GM12864 (cell line): ENCODE measurements at regions not wholly inside any gene's neighbourhood (a gene's known extent, or its start where the extent isn't known, plus 50 kb on each side); places are given as distances from the start of the nearest gene placed in this dataset.

Experiments
- DNase-seq: peaks from one replicate; pipeline ENCODE4 v3.0.0-alpha.2; 2011; ENCODE audit warnings: low read depth
- H3K4me3 ChIP-seq: 2 replicates; pipeline ENCODE4 v1.5.1; 2011; ENCODE audit warnings: mild to moderate bottlenecking, low read depth, low read length, control low read depth
- CTCF ChIP-seq: IDR thresholded peaks from 2 replicates; pipeline ENCODE4 v1.5.1; 2011; ENCODE audit warnings: low read depth, mild to moderate bottlenecking, moderate library complexity, low read length, control low read depth, inconsistent platforms; ENCODE audit errors: missing control alignments

DNA sequence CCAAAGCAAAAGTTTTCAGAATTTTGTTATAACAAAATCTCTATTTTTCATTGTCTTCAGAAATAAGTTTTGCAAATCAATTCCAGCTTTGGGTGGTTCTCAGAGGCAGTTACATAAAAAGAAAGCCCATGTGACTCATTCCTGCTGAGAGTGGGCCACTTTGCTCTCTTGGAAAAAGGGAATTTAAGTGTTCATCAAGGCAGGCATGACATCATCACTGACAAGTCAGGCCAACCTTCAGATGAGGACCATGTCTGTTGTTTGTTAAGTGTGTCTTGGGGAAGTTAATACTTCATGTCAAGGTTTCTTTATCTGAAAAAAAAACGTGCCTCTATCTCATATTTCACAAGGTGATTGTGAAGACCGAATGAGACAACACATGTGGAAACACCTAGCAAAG lies 519.8 kb upstream of the TMPO start:
- no peak for TF ChIP-seq CTCF
- no peak for DNase-seq
- H3K4me3 ChIP-seq: no peak overlapping the region

- H3K4me3 ChIP-seq: no peak overlapping the region
- DNase-seq: no peak
- TF ChIP-seq CTCF: no peak
These were observed 514.0 kb upstream of the TMPO start for GRCh38 chr12:98001430-98001829.

DNA sequence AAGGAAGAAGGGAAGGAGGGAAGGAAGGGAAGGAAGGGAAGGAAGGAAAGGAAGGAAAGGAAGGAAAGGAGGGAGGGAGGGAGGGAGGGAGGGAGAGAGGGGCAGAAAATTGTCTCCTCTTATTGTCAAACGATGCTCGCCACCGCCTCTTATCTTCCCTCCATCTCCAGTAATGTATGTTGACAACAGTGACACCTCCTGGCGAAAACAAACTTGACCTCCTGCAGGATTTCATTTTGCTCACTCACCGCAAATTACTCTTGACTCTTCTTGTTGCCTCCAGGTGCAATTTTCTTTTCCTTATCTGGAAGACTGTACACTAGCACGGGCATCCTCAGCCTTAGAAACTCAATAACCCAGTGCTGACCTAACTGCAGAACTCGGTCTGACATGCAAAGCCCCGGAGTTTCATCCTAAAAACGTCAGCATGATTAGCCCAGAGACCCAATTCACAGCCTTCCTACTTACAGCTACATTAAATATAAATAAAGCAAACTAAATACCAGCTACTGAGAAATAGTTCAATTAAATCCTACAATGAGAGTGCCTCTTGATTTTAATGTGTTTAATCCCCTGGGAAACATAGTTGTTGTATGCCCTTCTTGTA lies 512.4 kb upstream of the TMPO start:
- H3K4me3 ChIP-seq: no peak overlapping the region
- TF ChIP-seq CTCF: peak; percentile 58
- DNase-seq: peak; percentile 13

DNA sequence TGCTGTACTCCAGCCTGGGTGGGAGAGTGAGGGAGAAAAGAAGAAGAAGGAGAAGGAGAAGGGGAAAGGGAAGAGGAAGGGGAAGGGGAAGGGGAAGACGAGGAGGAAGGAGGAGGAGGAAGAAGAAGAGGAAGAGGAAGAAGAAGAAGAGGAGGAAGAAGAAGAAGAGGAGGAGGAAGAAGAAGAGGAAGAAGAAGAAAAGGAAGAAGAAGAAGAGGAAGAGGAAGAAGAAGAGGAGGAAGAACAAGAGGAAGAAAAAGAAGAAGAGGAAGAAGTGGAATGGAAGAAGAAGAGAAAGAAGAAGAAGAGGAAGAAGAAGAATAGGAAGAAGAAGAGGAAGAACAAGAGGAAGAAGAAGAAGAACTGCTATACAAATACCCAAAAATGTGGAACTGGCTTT lies 507.4 kb upstream of the TMPO start:
- DNase-seq: no peak
- no peak overlapping the region for H3K4me3 ChIP-seq
- no peak for TF ChIP-seq CTCF

- no peak for DNase-seq
- no peak overlapping the region for H3K4me3 ChIP-seq
- TF ChIP-seq CTCF: no peak
These were observed 501.8 kb upstream of the TMPO start for GRCh38 chr12:98013560-98013959.

DNA sequence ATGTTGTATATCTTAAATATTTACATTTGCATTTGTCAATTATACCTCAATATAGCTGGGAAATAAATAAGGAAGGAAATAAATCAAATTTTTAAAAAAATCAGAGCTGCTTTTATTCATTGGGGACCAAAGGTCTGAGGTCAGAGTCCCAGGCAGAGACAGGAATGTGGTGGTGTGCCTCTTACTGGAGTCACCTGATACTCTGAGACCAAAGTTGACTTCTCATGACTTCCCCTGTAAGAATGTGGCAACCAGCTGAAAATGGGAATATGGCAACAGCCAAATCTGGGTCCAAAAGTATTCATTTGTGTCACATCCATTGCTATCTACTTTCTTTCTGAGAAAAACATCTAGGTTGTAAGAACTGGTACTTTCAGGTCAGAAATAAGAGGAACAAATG lies 496.6 kb upstream of the TMPO start:
- TF ChIP-seq CTCF: no peak
- H3K4me3 ChIP-seq: no peak overlapping the region
- DNase-seq: no peak

GRCh38 chr12:98020376-98020775 lies 495.0 kb upstream of the TMPO start:
- no peak overlapping the region for H3K4me3 ChIP-seq
- no peak for TF ChIP-seq CTCF
- no peak for DNase-seq
